Breast epithelium (tissue), 3 donors: ENCODE measurements at regions not wholly inside any gene's neighbourhood (a gene's known extent, or its start where the extent isn't known, plus 50 kb on each side); places are given as distances from the start of the nearest gene placed in this dataset.

Experiments used
- POLR2A ChIP-seq: fragments of 450-650 bp; IDR thresholded peaks from one replicate; pipeline ENCODE4 v1.6.1; 2016; ENCODE audit warnings: antibody characterized with exemption, mild to moderate bottlenecking, moderate library complexity
- POLR2AphosphoS5 ChIP-seq, 3 donors: sonication (generic); formaldehyde crosslinking; IDR thresholded peaks; one replicate each; pipeline ENCODE4 v1.6.1; 2017; ENCODE audit warnings: antibody characterized with exemption in 3 of 3
- TF ChIP-seq, protein P1 (sequence below), 3 donors: fragments of 450-650 bp; IDR thresholded peaks; one replicate each; pipeline ENCODE4 v1.5.1; 2016 to 2017; ENCODE audit warnings: antibody characterized with exemption in 3 of 3, mild to moderate bottlenecking in 3 of 3, moderate library complexity in 3 of 3

DNA sequence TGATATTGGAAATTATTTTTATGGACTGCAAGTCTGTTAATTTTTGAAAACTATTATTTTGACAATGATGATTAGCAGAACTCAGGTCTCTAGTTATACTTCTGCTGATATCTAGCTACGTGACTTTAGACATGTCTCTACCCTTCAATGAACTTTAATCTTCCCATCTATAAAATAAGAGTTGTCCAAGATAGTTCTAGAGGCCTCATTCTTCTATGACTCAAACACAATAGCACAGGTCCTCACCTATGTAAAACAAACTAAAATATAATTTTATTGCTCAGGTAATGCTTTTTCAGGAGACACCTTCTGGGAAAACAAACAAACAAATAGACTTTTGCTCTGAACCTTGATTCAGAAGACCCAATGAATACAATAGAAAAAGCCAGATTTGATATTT is 544.4 kb upstream of the SETBP1 start:
- TF ChIP-seq POLR2AphosphoS5 (IDR thresholded peaks at IDR 0.05), result no peak
- TF ChIP-seq, protein P1, sequence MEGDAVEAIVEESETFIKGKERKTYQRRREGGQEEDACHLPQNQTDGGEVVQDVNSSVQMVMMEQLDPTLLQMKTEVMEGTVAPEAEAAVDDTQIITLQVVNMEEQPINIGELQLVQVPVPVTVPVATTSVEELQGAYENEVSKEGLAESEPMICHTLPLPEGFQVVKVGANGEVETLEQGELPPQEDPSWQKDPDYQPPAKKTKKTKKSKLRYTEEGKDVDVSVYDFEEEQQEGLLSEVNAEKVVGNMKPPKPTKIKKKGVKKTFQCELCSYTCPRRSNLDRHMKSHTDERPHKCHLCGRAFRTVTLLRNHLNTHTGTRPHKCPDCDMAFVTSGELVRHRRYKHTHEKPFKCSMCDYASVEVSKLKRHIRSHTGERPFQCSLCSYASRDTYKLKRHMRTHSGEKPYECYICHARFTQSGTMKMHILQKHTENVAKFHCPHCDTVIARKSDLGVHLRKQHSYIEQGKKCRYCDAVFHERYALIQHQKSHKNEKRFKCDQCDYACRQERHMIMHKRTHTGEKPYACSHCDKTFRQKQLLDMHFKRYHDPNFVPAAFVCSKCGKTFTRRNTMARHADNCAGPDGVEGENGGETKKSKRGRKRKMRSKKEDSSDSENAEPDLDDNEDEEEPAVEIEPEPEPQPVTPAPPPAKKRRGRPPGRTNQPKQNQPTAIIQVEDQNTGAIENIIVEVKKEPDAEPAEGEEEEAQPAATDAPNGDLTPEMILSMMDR (IDR thresholded peaks at IDR 0.05), result no peak
- TF ChIP-seq POLR2A, result no peak
